22Rv1 (cell line): ENCODE measurements at regions not wholly inside any gene's neighbourhood (a gene's known extent, or its start where the extent isn't known, plus 50 kb on each side); places are given as distances from the start of the nearest gene placed in this dataset.

Experiments used
- H3K27ac ChIP-seq: fragments of 450-650 bp; 2 replicates; pipeline ENCODE4 v1.5.1; 2017
- CTCF ChIP-seq: fragments of 450-650 bp; IDR thresholded peaks from 2 replicates; pipeline ENCODE4 v1.5.1; 2017; ENCODE audit warnings: mild to moderate bottlenecking
- ZFX ChIP-seq: fragments of 450-650 bp; IDR thresholded peaks from 2 replicates; pipeline ENCODE4 v1.6.1; 2017; ENCODE audit warnings: antibody characterized with exemption, borderline replicate concordance

- H3K27ac ChIP-seq: no peak overlapping the region
- TF ChIP-seq CTCF (no peak), ZFX (no peak)
Observed at GRCh38 chr2:128377071-128377910, 58.6 kb upstream of the HS6ST1 start.

GRCh38 chr2:128378231-128379020 lies 59.8 kb upstream of the HS6ST1 start:
- no peak overlapping the region for H3K27ac ChIP-seq

GRCh38 chr2:128379021-128380015 lies 60.6 kb upstream of the HS6ST1 start:
- H3K27ac ChIP-seq: no peak overlapping the region
- TF ChIP-seq CTCF: no peak
- no peak for TF ChIP-seq ZFX

More at GRCh38 chr2:128378231-128379020, 59.8 kb upstream of the HS6ST1 start:
- TF ChIP-seq CTCF (no peak), ZFX (no peak)

GRCh38 chr2:128380061-128380889 lies 61.6 kb upstream of the HS6ST1 start:
- H3K27ac ChIP-seq: no peak overlapping the region
- TF ChIP-seq CTCF (no peak), ZFX (no peak)

GRCh38 chr2:128380961-128381938 lies 62.6 kb upstream of the HS6ST1 start:
- TF ChIP-seq CTCF (no peak), ZFX (no peak)
- no peak overlapping the region for H3K27ac ChIP-seq
